K562 (cell line): ENCODE measurements at regions not wholly inside any gene's neighbourhood (a gene's known extent, or its start where the extent isn't known, plus 50 kb on each side); places are given as distances from the start of the nearest gene placed in this dataset.

Experiments
- ATF1 ChIP-seq, 2 experiments: fragments of 450-650 bp in 1 of 2; IDR thresholded peaks; 2 replicates each; pipeline ENCODE4 v1.6.1; 2016; ENCODE audit warnings: missing compliant biosample characterization in 1 of 2, missing genetic modification characterization in 1 of 2
- CREBBP ChIP-seq: IDR thresholded peaks from one replicate; pipeline ENCODE4 v1.6.1; 2012; ENCODE audit warnings: low read depth, mild to moderate bottlenecking, control low read depth, inconsistent platforms, low read length
- JUNB ChIP-seq: fragments of 450-650 bp; formaldehyde crosslinking; conservative IDR thresholded peaks from 2 replicates; pipeline ENCODE4 v1.4.0; 2020; ENCODE audit warnings: mild to moderate bottlenecking
- NFE2 ChIP-seq: IDR thresholded peaks from 2 replicates; pipeline ENCODE4 v1.6.1; 2014; ENCODE audit warnings: antibody characterized with exemption, low read depth
- NONO ChIP-seq, 2 experiments: fragments of 200-400 bp in 1 of 2; fragments of 450-650 bp in 1 of 2; formaldehyde crosslinking in 1 of 2; IDR thresholded peaks; 2 replicates each; pipeline ENCODE4 v1.6.1; 2017; ENCODE audit warnings: low read depth in 2 of 2, mild to moderate bottlenecking in 2 of 2, moderate library complexity in 2 of 2, low read length in 1 of 2
- ZNF274 ChIP-seq: IDR thresholded peaks from 2 replicates; pipeline ENCODE4 v1.6.1; 2011; ENCODE audit warnings: low read depth, mild to moderate bottlenecking, low read length, moderate library complexity, borderline replicate concordance
- ZNF561 ChIP-seq: fragments of 450-650 bp; formaldehyde crosslinking; conservative IDR thresholded peaks from 2 replicates; pipeline ENCODE4 v1.4.0; 2020; ENCODE audit warnings: mild to moderate bottlenecking, moderate library complexity
- TF ChIP-seq, protein P1 (sequence below): sonication (generic); formaldehyde crosslinking; IDR thresholded peaks from 2 replicates; pipeline ENCODE4 v1.8.0; 2022; ENCODE audit warnings: mild to moderate bottlenecking, missing genetic modification reagents, borderline replicate concordance
- TF ChIP-seq, protein P2 (sequence below): sonication (generic); formaldehyde crosslinking; IDR thresholded peaks from 2 replicates; pipeline ENCODE4 v1.8.1; 2023; ENCODE audit warnings: mild to moderate bottlenecking, missing genetic modification reagents
- TF ChIP-seq, protein P3 (sequence below): fragments of 450-650 bp; IDR thresholded peaks from 2 replicates; pipeline ENCODE4 v1.6.1; 2016; ENCODE audit warnings: mild to moderate bottlenecking, moderate library complexity

DNA sequence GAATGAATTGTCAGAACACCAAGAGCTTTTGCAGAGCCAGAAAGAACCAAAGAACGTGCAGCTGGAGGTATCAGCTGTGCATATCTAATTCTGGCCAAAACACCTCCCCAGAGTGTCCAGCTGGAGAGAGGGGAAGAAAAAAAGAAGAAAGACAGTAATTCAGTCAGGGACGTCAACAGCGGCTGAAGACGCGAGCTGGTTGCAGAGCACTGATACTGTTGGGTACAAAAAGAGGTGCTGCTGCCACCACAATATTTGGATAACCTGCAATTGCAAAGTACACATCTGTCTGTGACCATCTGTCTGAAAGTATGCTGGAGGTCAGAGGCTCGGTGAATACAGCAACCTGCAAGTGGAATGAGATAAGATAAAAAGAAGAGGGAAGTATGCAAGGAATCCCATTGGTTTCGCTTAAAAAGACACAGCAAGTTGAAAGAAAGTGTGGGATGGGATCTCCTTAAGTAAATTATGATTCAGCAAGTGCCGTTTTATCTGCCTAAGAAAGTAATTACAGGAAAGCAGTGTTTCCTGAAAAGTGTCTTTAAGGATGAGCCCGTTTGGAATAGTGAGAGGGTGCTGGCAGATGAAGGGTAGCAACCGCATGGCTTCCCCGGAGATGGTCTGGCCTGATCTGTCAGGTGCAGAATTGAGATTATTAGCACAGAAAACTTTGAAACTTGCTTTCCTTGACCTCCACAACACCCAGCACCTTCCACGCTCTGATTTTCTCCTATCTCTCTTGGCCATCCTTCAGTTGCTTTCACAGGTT, 189.9 kb upstream of the PRDM1 start (continued):
- no peak for TF ChIP-seq CREBBP
- TF ChIP-seq, protein P1, sequence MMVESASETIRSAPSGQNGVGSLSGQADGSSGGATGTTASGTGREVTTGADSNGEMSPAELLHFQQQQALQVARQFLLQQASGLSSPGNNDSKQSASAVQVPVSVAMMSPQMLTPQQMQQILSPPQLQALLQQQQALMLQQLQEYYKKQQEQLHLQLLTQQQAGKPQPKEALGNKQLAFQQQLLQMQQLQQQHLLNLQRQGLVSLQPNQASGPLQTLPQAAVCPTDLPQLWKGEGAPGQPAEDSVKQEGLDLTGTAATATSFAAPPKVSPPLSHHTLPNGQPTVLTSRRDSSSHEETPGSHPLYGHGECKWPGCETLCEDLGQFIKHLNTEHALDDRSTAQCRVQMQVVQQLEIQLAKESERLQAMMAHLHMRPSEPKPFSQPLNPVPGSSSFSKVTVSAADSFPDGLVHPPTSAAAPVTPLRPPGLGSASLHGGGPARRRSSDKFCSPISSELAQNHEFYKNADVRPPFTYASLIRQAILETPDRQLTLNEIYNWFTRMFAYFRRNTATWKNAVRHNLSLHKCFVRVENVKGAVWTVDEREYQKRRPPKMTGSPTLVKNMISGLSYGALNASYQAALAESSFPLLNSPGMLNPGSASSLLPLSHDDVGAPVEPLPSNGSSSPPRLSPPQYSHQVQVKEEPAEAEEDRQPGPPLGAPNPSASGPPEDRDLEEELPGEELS (CRISPR knock-in tag), result no peak
- TF ChIP-seq NONO (IDR thresholded peaks at IDR 0.05; ENCODE audit: low read depth in 2 of 2, low read length in 1 of 2), result no peak
- no peak for TF ChIP-seq JUNB (CRISPR knock-in tag)
- peak; percentile 47 for TF ChIP-seq NFE2
- TF ChIP-seq ATF1 (CRISPR knock-in tag; IDR thresholded peaks at IDR 0.05), result no peak
- peak; percentile 37; the same call in 1 of the 2 replicates for TF ChIP-seq ATF1 (tag; IDR thresholded peaks at IDR 0.05)
- TF ChIP-seq, protein P2, sequence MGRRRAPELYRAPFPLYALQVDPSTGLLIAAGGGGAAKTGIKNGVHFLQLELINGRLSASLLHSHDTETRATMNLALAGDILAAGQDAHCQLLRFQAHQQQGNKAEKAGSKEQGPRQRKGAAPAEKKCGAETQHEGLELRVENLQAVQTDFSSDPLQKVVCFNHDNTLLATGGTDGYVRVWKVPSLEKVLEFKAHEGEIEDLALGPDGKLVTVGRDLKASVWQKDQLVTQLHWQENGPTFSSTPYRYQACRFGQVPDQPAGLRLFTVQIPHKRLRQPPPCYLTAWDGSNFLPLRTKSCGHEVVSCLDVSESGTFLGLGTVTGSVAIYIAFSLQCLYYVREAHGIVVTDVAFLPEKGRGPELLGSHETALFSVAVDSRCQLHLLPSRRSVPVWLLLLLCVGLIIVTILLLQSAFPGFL (CRISPR knock-in tag), result no peak
- TF ChIP-seq ZNF274, result peak; percentile 37; the same call in 1 of the 2 replicates
- TF ChIP-seq, protein P3, sequence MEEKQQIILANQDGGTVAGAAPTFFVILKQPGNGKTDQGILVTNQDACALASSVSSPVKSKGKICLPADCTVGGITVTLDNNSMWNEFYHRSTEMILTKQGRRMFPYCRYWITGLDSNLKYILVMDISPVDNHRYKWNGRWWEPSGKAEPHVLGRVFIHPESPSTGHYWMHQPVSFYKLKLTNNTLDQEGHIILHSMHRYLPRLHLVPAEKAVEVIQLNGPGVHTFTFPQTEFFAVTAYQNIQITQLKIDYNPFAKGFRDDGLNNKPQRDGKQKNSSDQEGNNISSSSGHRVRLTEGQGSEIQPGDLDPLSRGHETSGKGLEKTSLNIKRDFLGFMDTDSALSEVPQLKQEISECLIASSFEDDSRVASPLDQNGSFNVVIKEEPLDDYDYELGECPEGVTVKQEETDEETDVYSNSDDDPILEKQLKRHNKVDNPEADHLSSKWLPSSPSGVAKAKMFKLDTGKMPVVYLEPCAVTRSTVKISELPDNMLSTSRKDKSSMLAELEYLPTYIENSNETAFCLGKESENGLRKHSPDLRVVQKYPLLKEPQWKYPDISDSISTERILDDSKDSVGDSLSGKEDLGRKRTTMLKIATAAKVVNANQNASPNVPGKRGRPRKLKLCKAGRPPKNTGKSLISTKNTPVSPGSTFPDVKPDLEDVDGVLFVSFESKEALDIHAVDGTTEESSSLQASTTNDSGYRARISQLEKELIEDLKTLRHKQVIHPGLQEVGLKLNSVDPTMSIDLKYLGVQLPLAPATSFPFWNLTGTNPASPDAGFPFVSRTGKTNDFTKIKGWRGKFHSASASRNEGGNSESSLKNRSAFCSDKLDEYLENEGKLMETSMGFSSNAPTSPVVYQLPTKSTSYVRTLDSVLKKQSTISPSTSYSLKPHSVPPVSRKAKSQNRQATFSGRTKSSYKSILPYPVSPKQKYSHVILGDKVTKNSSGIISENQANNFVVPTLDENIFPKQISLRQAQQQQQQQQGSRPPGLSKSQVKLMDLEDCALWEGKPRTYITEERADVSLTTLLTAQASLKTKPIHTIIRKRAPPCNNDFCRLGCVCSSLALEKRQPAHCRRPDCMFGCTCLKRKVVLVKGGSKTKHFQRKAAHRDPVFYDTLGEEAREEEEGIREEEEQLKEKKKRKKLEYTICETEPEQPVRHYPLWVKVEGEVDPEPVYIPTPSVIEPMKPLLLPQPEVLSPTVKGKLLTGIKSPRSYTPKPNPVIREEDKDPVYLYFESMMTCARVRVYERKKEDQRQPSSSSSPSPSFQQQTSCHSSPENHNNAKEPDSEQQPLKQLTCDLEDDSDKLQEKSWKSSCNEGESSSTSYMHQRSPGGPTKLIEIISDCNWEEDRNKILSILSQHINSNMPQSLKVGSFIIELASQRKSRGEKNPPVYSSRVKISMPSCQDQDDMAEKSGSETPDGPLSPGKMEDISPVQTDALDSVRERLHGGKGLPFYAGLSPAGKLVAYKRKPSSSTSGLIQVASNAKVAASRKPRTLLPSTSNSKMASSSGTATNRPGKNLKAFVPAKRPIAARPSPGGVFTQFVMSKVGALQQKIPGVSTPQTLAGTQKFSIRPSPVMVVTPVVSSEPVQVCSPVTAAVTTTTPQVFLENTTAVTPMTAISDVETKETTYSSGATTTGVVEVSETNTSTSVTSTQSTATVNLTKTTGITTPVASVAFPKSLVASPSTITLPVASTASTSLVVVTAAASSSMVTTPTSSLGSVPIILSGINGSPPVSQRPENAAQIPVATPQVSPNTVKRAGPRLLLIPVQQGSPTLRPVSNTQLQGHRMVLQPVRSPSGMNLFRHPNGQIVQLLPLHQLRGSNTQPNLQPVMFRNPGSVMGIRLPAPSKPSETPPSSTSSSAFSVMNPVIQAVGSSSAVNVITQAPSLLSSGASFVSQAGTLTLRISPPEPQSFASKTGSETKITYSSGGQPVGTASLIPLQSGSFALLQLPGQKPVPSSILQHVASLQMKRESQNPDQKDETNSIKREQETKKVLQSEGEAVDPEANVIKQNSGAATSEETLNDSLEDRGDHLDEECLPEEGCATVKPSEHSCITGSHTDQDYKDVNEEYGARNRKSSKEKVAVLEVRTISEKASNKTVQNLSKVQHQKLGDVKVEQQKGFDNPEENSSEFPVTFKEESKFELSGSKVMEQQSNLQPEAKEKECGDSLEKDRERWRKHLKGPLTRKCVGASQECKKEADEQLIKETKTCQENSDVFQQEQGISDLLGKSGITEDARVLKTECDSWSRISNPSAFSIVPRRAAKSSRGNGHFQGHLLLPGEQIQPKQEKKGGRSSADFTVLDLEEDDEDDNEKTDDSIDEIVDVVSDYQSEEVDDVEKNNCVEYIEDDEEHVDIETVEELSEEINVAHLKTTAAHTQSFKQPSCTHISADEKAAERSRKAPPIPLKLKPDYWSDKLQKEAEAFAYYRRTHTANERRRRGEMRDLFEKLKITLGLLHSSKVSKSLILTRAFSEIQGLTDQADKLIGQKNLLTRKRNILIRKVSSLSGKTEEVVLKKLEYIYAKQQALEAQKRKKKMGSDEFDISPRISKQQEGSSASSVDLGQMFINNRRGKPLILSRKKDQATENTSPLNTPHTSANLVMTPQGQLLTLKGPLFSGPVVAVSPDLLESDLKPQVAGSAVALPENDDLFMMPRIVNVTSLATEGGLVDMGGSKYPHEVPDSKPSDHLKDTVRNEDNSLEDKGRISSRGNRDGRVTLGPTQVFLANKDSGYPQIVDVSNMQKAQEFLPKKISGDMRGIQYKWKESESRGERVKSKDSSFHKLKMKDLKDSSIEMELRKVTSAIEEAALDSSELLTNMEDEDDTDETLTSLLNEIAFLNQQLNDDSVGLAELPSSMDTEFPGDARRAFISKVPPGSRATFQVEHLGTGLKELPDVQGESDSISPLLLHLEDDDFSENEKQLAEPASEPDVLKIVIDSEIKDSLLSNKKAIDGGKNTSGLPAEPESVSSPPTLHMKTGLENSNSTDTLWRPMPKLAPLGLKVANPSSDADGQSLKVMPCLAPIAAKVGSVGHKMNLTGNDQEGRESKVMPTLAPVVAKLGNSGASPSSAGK, result no peak
- TF ChIP-seq ZNF561 (CRISPR knock-in tag), result no peak
